ENCODE measurements at regions not wholly inside any gene's neighbourhood (a gene's known extent, or its start where the extent isn't known, plus 50 kb on each side); places are given as distances from the start of the nearest gene placed in this dataset.

DNA sequence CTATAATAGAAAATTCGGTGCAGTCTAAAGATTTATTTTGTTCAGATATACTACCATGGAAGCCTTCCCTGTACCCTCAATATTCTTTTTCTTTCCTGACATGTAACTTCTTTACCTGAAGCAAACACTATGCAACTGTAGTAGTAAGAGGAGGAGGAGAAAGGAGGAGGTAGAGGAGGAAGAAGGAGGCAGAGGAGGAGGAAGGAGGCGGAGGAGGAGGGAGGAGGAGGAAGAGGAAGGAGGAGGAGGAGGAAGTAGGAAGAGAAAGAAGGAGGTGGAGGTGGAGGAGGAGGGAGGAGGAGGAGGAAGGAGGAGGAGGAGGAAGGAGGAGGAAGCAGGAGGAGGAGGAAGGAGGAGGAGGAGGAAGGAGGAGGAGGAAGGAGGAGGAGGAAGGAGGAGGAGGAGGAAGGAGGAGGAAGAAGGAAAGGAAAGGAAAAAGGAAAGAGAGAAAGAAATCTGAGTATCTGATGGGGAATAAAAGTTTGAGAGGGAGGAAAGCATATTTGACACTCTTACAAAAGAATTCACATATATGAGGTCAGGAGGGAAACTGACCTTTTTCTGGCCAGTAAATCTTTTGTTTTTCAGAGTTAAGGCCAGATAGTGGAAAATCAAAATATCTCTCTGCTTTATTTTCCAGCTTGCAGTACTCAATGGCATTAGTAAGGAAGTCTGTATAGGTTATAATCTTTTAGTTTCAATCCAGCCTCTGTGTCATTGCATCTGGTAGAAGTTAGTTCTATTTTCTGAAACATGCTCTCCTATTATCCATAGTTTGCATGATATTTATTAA lies 114.5 kb upstream of the LPAR1 start:
- Histone ChIP-seq H3K4me3 (replicated peaks in 1 of 3; ENCODE audit: insufficient read depth in 1 of 3, low read depth in 1 of 3, low read length in 3 of 3) (no peak overlapping the region), H3K27ac (ENCODE audit: insufficient read depth, low read depth, low read length) (no peak overlapping the region), H3K9me3 (replicated peaks; ENCODE audit: control insufficient read depth, insufficient read depth, low read length) (no peaks in the 10 kb centered on the region), H3K9me1 (replicated peaks; ENCODE audit: control insufficient read depth, extremely low read depth, insufficient read depth, low read length) (no peaks in the 10 kb centered on the region), H3K79me2 (ENCODE audit: control insufficient read depth, insufficient read depth, low read length) (no peaks in the 10 kb centered on the region), H3K4me1 (ENCODE audit: control insufficient read depth, extremely low read depth, insufficient read depth, low read length) (no peaks in the 10 kb centered on the region), H3K36me3 (ENCODE audit: control insufficient read depth in 2 of 2, extremely low read depth in 1 of 2, insufficient read depth in 2 of 2, low read length in 2 of 2) (no peaks in the 10 kb centered on the region), H3K27me3 (ENCODE audit: control insufficient read depth in 2 of 2, insufficient read depth in 2 of 2, low read length in 2 of 2) (no peaks in the 10 kb centered on the region), H4K20me1 (replicated peaks; ENCODE audit: control insufficient read depth, extremely low read depth, insufficient read depth, low read length) (no peaks in the 10 kb centered on the region), H3K9ac (replicated peaks; ENCODE audit: extremely low read depth, insufficient read depth, low read length) (no peak overlapping the region), H3K4me2 (ENCODE audit: insufficient read depth, low read length) (no peak overlapping the region), H2AFZ (ENCODE audit: low read depth, low read length) (no peak overlapping the region)
- POLR2A ChIA-PET, result no interaction called here
- intact Hi-C loops (cut with micrococcal nuclease), result loop anchor here (5.0 kb wide), 2 partner anchors 144 to 516 kb away; no protein-coding TSS in a partner anchor
- FAIRE-seq, result no peak
- dilution Hi-C loops (cut with MboI; ENCODE audit: extremely low pct_ligation_motif_present, low sequenced_read_pairs), result no loop called here
- TF ChIP-seq EZH2 (IDR thresholded peaks at IDR 0.05; ENCODE audit: borderline replicate concordance, low read depth, low read length, severe bottlenecking) (no peak), POLR2AphosphoS5 (IDR thresholded peaks at IDR 0.05; ENCODE audit: insufficient read depth, low read depth, low read length) (no peak), MYC (IDR thresholded peaks at IDR 0.05; ENCODE audit: low read depth, low read length) (no peak), POLR2A (IDR thresholded peaks at IDR 0.05; ENCODE audit: low read depth, low read length) (no peak), GATA2 (IDR thresholded peaks at IDR 0.05; ENCODE audit: insufficient read depth, insufficient read length, low read depth, low read length) (no peak), JUN (IDR thresholded peaks at IDR 0.05; ENCODE audit: borderline replicate concordance, insufficient read depth, insufficient read length, low read depth) (no peak), FOS (IDR thresholded peaks at IDR 0.05; ENCODE audit: borderline replicate concordance, insufficient read depth, low read length) (no peak)
- TF ChIP-seq, protein P1, sequence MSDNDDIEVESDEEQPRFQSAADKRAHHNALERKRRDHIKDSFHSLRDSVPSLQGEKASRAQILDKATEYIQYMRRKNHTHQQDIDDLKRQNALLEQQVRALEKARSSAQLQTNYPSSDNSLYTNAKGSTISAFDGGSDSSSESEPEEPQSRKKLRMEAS (IDR thresholded peaks at IDR 0.05; ENCODE audit: insufficient read depth, insufficient read length), result no peak
- TF ChIP-seq, protein P2, sequence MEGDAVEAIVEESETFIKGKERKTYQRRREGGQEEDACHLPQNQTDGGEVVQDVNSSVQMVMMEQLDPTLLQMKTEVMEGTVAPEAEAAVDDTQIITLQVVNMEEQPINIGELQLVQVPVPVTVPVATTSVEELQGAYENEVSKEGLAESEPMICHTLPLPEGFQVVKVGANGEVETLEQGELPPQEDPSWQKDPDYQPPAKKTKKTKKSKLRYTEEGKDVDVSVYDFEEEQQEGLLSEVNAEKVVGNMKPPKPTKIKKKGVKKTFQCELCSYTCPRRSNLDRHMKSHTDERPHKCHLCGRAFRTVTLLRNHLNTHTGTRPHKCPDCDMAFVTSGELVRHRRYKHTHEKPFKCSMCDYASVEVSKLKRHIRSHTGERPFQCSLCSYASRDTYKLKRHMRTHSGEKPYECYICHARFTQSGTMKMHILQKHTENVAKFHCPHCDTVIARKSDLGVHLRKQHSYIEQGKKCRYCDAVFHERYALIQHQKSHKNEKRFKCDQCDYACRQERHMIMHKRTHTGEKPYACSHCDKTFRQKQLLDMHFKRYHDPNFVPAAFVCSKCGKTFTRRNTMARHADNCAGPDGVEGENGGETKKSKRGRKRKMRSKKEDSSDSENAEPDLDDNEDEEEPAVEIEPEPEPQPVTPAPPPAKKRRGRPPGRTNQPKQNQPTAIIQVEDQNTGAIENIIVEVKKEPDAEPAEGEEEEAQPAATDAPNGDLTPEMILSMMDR (IDR thresholded peaks at IDR 0.05; ENCODE audit: extremely low read depth in 1 of 2, insufficient read depth in 1 of 2, low read depth in 1 of 2, low read length in 2 of 2), result no peak
- CTCF ChIA-PET, result interaction anchor here (1.8 kb wide), 1 partner anchor 9 kb away, joined by 5 read pairs; no protein-coding TSS in a partner anchor
- no peak for DNase-seq (ENCODE audit: low read depth, low spot score)
- BruUV-seq (replicated peaks), result no TSS peak

Data from endothelial cell of umbilical vein (primary cell).